ENCODE measurements at regions not wholly inside any gene's neighbourhood (a gene's known extent, or its start where the extent isn't known, plus 50 kb on each side); places are given as distances from the start of the nearest gene placed in this dataset.
A peak's percentile ranks its signal among the peaks of the same experiment; 100 is the strongest.
"Not testable (repeated sequence)": the region's sequence is repeated elsewhere in the genome, so short reads cannot be mapped to it uniquely, and the experiment has no call there.

GRCh38 chr12:9284197-9284596, 76.0 kb upstream of the PZP start:
- peak; percentile 38; the same call in 1 of the 3 replicates for ATAC-seq (ENCODE audit: low read depth)
- H3K4me1 ChIP-seq (ENCODE audit: insufficient read depth, poor library complexity, severe bottlenecking); H3K4me3 ChIP-seq (ENCODE audit: severe bottlenecking); H3K27me3 ChIP-seq (ENCODE audit: insufficient read depth, poor library complexity, severe bottlenecking); H3K9me3 ChIP-seq (ENCODE audit: severe bottlenecking); H3K27ac ChIP-seq (ENCODE audit: poor library complexity, severe bottlenecking); DNase-seq (ENCODE audit: low spot score); H3K36me3 ChIP-seq (ENCODE audit: low read depth): not testable (repeated sequence)

GRCh38 chr12:9283346-9284095, 75.3 kb upstream of the PZP start:
- H3K27ac ChIP-seq (ENCODE audit: poor library complexity, severe bottlenecking); DNase-seq (ENCODE audit: low spot score); H3K27me3 ChIP-seq (ENCODE audit: insufficient read depth, poor library complexity, severe bottlenecking); H3K4me1 ChIP-seq (ENCODE audit: insufficient read depth, poor library complexity, severe bottlenecking); H3K36me3 ChIP-seq (ENCODE audit: low read depth); H3K9me3 ChIP-seq (ENCODE audit: severe bottlenecking): not testable (repeated sequence)
- ATAC-seq (ENCODE audit: low read depth), result peak; percentile 70; the same call in 2 of the 3 replicates
- H3K4me3 ChIP-seq (ENCODE audit: severe bottlenecking), result peak overlapping the region; percentile 27

GRCh38 chr12:9276990-9277389, 68.8 kb upstream of the PZP start:
- Histone ChIP-seq H3K4me1 (ENCODE audit: insufficient read depth, poor library complexity, severe bottlenecking) (peaks cover 11% of the 10 kb centered on the region), H3K27me3 (ENCODE audit: insufficient read depth, poor library complexity, severe bottlenecking) (no peaks in the 10 kb centered on the region), H3K4me3 (ENCODE audit: severe bottlenecking) (no peak overlapping the region), H3K9me3 (ENCODE audit: severe bottlenecking) (no peaks in the 10 kb centered on the region), H3K36me3 (ENCODE audit: low read depth) (no peaks in the 10 kb centered on the region), H3K27ac (ENCODE audit: poor library complexity, severe bottlenecking) (no peak overlapping the region)
- DNase-seq (ENCODE audit: low spot score) (no peak), ATAC-seq (ENCODE audit: low read depth) (no peak)
- no peak for TF ChIP-seq CTCF (IDR thresholded peaks at IDR 0.05; ENCODE audit: poor library complexity, severe bottlenecking)

- TF ChIP-seq CTCF (IDR thresholded peaks at IDR 0.05; ENCODE audit: poor library complexity, severe bottlenecking), result no peak
- no peaks in the 10 kb centered on the region for H3K9me3 ChIP-seq (ENCODE audit: severe bottlenecking)
- DNase-seq (ENCODE audit: low spot score), result no peak
Measured at GRCh38 chr12:9273276-9273675, 65.1 kb upstream of the PZP start.

GRCh38 chr12:9271875-9272274, 63.7 kb upstream of the PZP start:
- Histone ChIP-seq H3K4me1 (ENCODE audit: insufficient read depth, poor library complexity, severe bottlenecking) (peaks cover 11% of the 10 kb centered on the region), H3K4me3 (ENCODE audit: severe bottlenecking) (no peak overlapping the region), H3K27me3 (ENCODE audit: insufficient read depth, poor library complexity, severe bottlenecking) (no peaks in the 10 kb centered on the region), H3K27ac (ENCODE audit: poor library complexity, severe bottlenecking) (no peak overlapping the region), H3K9me3 (ENCODE audit: severe bottlenecking) (no peaks in the 10 kb centered on the region), H3K36me3 (ENCODE audit: low read depth) (no peaks in the 10 kb centered on the region)
- DNase-seq (ENCODE audit: low spot score) (no peak), ATAC-seq (ENCODE audit: low read depth) (no peak)
- no peak for TF ChIP-seq CTCF (IDR thresholded peaks at IDR 0.05; ENCODE audit: poor library complexity, severe bottlenecking)

More at GRCh38 chr12:9273276-9273675, 65.1 kb upstream of the PZP start:
- peak; percentile 51 for ATAC-seq (ENCODE audit: low read depth)
- no peak overlapping the region for H3K4me3 ChIP-seq (ENCODE audit: severe bottlenecking)
- H3K4me1 ChIP-seq (ENCODE audit: insufficient read depth, poor library complexity, severe bottlenecking), result peaks cover 11% of the 10 kb centered on the region
- H3K27ac ChIP-seq (ENCODE audit: poor library complexity, severe bottlenecking), result no peak overlapping the region
- no peaks in the 10 kb centered on the region for H3K27me3 ChIP-seq (ENCODE audit: insufficient read depth, poor library complexity, severe bottlenecking)
- H3K36me3 ChIP-seq (ENCODE audit: low read depth), result no peaks in the 10 kb centered on the region

- H3K27me3 ChIP-seq (ENCODE audit: insufficient read depth, poor library complexity, severe bottlenecking), result no peaks in the 10 kb centered on the region
- no peaks in the 10 kb centered on the region for H3K4me1 ChIP-seq (ENCODE audit: insufficient read depth, poor library complexity, severe bottlenecking)
- no peak for DNase-seq (ENCODE audit: low spot score)
- no peaks in the 10 kb centered on the region for H3K9me3 ChIP-seq (ENCODE audit: severe bottlenecking)
- H3K36me3 ChIP-seq (ENCODE audit: low read depth), result no peaks in the 10 kb centered on the region
- ATAC-seq (ENCODE audit: low read depth), result no peak
- no peak overlapping the region for H3K4me3 ChIP-seq (ENCODE audit: severe bottlenecking)
- no peak overlapping the region for H3K27ac ChIP-seq (ENCODE audit: poor library complexity, severe bottlenecking)
- TF ChIP-seq CTCF (IDR thresholded peaks at IDR 0.05; ENCODE audit: poor library complexity, severe bottlenecking), result no peak
Measured at GRCh38 chr12:9264546-9264945, 56.4 kb upstream of the PZP start.
